Stomach (tissue), 8 donors: ENCODE measurements at regions not wholly inside any gene's neighbourhood (a gene's known extent, or its start where the extent isn't known, plus 50 kb on each side); places are given as distances from the start of the nearest gene placed in this dataset.

ENCODE experiments used
- DNase-seq, 2 donors: peaks; one replicate each; pipeline versions ENCODE4 v3.0.0 to v3.0.0-alpha.2; 2013 to 2019
- H3K27ac ChIP-seq, 5 donors: fragments of 200-600 bp in 4 of 5; sonication (generic) in 4 of 5; one replicate each; pipeline ENCODE4 v1.5.1; 2013 to 2019; ENCODE audit warnings: mild to moderate bottlenecking in 1 of 5, moderate library complexity in 1 of 5
- H3K27me3 ChIP-seq, 3 donors: fragments of 200-600 bp; sonication (generic); one replicate each; pipeline ENCODE4 v1.5.1; 2017 to 2019; ENCODE audit warnings: mixed run types in 1 of 3
- H3K36me3 ChIP-seq, 4 donors: fragments of 200-600 bp; sonication (generic); 1 replicate in 3 of 4; 2 replicates in 1 of 4; pipeline ENCODE4 v1.5.1; 2016 to 2019
- H3K4me1 ChIP-seq, 4 donors: fragments of 200-600 bp; sonication (generic); one replicate each; pipeline ENCODE4 v1.5.1; 2016 to 2019
- H3K4me3 ChIP-seq, 4 donors: fragments of 200-600 bp; sonication (generic) in 3 of 4; one replicate each; pipeline ENCODE4 v1.5.1; 2016 to 2019; ENCODE audit warnings: mild to moderate bottlenecking in 1 of 4
- H3K9me3 ChIP-seq, 4 donors: fragments of 200-600 bp; sonication (generic); one replicate each; pipeline ENCODE4 v1.5.1; 2016 to 2019
- EP300 ChIP-seq: sonication (generic); formaldehyde crosslinking; IDR thresholded peaks from one replicate; pipeline ENCODE4 v1.6.1; 2017; ENCODE audit warnings: antibody characterized with exemption
- POLR2A ChIP-seq, 4 donors: fragments of 450-650 bp; IDR thresholded peaks; one replicate each; pipeline ENCODE4 v1.6.1; 2016; ENCODE audit warnings: antibody characterized with exemption in 4 of 4, control low read depth in 2 of 4, mild to moderate bottlenecking in 1 of 4, moderate library complexity in 1 of 4
- POLR2AphosphoS5 ChIP-seq, 3 donors: sonication (generic); formaldehyde crosslinking; IDR thresholded peaks; one replicate each; pipeline ENCODE4 v1.6.1; 2016; ENCODE audit warnings: antibody characterized with exemption in 3 of 3
- WGBS, 5 donors: extraction: QIAGEN DNeasy Blood & Tissue Kit in 3 of 5; methylation state at CpG; one replicate each; pipeline versions ENCODE4 v1.1.5 to v1.1.7; 2013 to 2018; 5-methylcytosine and 5-hydroxymethylcytosine counted together
- intact Hi-C: fragments of 100-400 bp; cut with DNase I; formaldehyde crosslinking; loops from one replicate; pipeline ENCODE4 v1.15.1; 2023; ENCODE audit warnings: low total_unique reads
- TF ChIP-seq, protein P1 (sequence below), 7 experiments: fragments of 450-650 bp in 4 of 7; fragments of 200-600 bp in 3 of 7; sonication (generic) in 3 of 7; IDR thresholded peaks; one replicate each; pipeline ENCODE4 v1.5.1; 2016 to 2019; ENCODE audit warnings: antibody characterized with exemption in 7 of 7, control low read depth in 2 of 7, mild to moderate bottlenecking in 1 of 7
- donor health status: healthy with polysubstance abuse.
- donor health status: Bipolar disorder and iron deficiency.
- donor health status: healthy.

- H3K4me3 ChIP-seq, result no peak overlapping the region
- H3K27me3 ChIP-seq, result no peaks in the 10 kb centered on the region
- intact Hi-C loops, result no loop called here
- DNase-seq, result no peak
- no peak overlapping the region for H3K27ac ChIP-seq
- H3K4me1 ChIP-seq, result no peaks in the 10 kb centered on the region
- no peaks in the 10 kb centered on the region for H3K9me3 ChIP-seq
- TF ChIP-seq, protein P1, sequence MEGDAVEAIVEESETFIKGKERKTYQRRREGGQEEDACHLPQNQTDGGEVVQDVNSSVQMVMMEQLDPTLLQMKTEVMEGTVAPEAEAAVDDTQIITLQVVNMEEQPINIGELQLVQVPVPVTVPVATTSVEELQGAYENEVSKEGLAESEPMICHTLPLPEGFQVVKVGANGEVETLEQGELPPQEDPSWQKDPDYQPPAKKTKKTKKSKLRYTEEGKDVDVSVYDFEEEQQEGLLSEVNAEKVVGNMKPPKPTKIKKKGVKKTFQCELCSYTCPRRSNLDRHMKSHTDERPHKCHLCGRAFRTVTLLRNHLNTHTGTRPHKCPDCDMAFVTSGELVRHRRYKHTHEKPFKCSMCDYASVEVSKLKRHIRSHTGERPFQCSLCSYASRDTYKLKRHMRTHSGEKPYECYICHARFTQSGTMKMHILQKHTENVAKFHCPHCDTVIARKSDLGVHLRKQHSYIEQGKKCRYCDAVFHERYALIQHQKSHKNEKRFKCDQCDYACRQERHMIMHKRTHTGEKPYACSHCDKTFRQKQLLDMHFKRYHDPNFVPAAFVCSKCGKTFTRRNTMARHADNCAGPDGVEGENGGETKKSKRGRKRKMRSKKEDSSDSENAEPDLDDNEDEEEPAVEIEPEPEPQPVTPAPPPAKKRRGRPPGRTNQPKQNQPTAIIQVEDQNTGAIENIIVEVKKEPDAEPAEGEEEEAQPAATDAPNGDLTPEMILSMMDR (IDR thresholded peaks at IDR 0.05), result no peak
- no peak for TF ChIP-seq POLR2A (IDR thresholded peaks at IDR 0.05)
- TF ChIP-seq POLR2AphosphoS5 (IDR thresholded peaks at IDR 0.05), result no peak
- TF ChIP-seq EP300, result no peak
- no peaks in the 10 kb centered on the region for H3K36me3 ChIP-seq
- WGBS, 5 donors, result 90 to 97% (median 95%) methylated on average over 29 of the region's 29 CpGs
These were observed 168.5 kb downstream of the SUCLG1 start for GRCh38 chr2:84290537-84290936.

- H3K27me3 ChIP-seq, result no peaks in the 10 kb centered on the region
- TF ChIP-seq POLR2AphosphoS5 (IDR thresholded peaks at IDR 0.05) (no peak), POLR2A (IDR thresholded peaks at IDR 0.05) (no peak), EP300 (no peak)
- TF ChIP-seq, protein P1 (IDR thresholded peaks at IDR 0.05), result no peak
- H3K9me3 ChIP-seq, result no peaks in the 10 kb centered on the region
- 86 to 96% (median 90%) methylated on average over 3 of the region's 3 CpGs for WGBS, 5 donors
- no peak overlapping the region for H3K27ac ChIP-seq
- no peak for DNase-seq
- H3K4me1 ChIP-seq, result no peaks in the 10 kb centered on the region
- intact Hi-C loops, result no loop called here
- H3K36me3 ChIP-seq, result no peaks in the 10 kb centered on the region
- no peak overlapping the region for H3K4me3 ChIP-seq
These were observed 170.8 kb downstream of the SUCLG1 start for GRCh38 chr2:84288293-84288692.

DNA sequence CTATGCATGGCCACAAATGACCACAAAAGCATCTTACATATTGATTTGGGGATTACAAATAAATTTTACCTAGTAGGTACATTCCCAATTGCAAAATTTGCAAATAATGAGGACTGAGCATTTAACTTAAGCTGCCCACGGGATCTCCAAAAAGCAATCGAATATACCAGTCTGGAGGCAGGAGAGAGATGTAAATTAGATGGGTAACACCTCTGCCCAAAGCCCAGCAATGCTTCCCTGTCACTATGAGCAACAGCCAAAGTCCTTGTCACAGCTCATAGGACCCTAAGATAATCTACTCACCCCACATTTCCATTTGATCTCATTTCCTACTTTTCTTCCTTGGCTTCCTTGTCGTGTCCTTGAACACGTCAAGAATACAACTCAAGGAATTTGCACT is 172.2 kb downstream of the SUCLG1 start:
- Histone ChIP-seq H3K36me3 (no peaks in the 10 kb centered on the region), H3K27ac (no peak overlapping the region), H3K4me1 (no peaks in the 10 kb centered on the region), H3K4me3 (no peak overlapping the region), H3K9me3 (no peaks in the 10 kb centered on the region), H3K27me3 (no peaks in the 10 kb centered on the region)
- TF ChIP-seq EP300, result no peak
- no peak for TF ChIP-seq POLR2AphosphoS5 (IDR thresholded peaks at IDR 0.05)
- TF ChIP-seq POLR2A (IDR thresholded peaks at IDR 0.05), result no peak
- TF ChIP-seq, protein P1 (IDR thresholded peaks at IDR 0.05), result no peak
- no peak for DNase-seq
- 84 to 88% (median 87%) methylated on average over 4 of the region's 4 CpGs for WGBS, 5 donors
- intact Hi-C loops, result no loop called here

DNA sequence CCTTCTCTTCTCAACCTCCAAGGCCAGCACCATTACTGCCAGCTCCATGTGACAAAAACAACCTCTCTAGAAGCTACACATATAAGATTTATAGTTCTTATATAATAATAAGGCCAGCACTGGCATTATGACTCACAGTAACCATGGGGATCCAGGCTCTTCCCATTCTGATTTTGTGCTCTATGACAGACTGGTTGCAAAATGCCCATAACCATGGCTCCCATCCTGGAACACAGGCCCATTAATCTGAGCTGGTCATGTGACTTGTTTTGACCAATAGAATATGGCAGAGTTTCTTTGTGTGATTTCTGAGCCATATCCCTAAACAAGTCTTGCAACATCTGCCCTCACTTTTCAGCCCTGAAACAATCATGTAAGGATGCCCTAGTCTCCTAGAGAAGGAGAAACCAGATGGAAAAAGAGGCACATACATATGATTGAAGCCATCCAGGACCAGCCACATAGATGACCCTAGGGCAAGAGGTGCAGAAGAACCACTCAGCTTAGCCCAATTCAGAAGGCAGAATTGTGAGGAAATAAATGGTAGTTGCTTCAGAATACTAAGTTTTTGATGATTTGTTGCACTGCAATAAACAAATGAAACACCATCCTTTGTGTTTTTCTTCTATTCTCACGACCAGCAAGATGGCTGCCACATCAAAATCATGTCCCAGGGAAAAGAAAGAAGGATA is 173.9 kb downstream of the SUCLG1 start:
- intact Hi-C loops, result no loop called here
- 19 to 42% (median 35%) methylated on average over 1 of the region's 1 CpG for WGBS, 5 donors

More for the DNA sequence above, 173.9 kb downstream of the SUCLG1 start:
- no peaks in the 10 kb centered on the region for H3K4me1 ChIP-seq
- H3K4me3 ChIP-seq, result no peak overlapping the region
- no peak overlapping the region for H3K27ac ChIP-seq
- H3K9me3 ChIP-seq, result no peaks in the 10 kb centered on the region
- no peaks in the 10 kb centered on the region for H3K27me3 ChIP-seq
- no peak for TF ChIP-seq EP300
- TF ChIP-seq, protein P1 (IDR thresholded peaks at IDR 0.05), result no peak
- no peak for TF ChIP-seq POLR2AphosphoS5 (IDR thresholded peaks at IDR 0.05)
- TF ChIP-seq POLR2A (IDR thresholded peaks at IDR 0.05), result no peak
- no peaks in the 10 kb centered on the region for H3K36me3 ChIP-seq
- DNase-seq, result no peak
